ENCODE measurements at regions not wholly inside any gene's neighbourhood (a gene's known extent, or its start where the extent isn't known, plus 50 kb on each side); places are given as distances from the start of the nearest gene placed in this dataset.

- no peak for DNase-seq (ENCODE audit: low read depth in 3 of 3, low spot score in 2 of 3)
Observed at GRCh38 chr15:97141871-97142270, 811.4 kb downstream of the NR2F2 start.

- DNase-seq (ENCODE audit: low read depth in 3 of 3, low spot score in 2 of 3), result no peak
Observed at GRCh38 chr15:97143592-97144376, 813.3 kb downstream of the NR2F2 start.

- no peak for DNase-seq (ENCODE audit: low read depth in 3 of 3, low spot score in 2 of 3)
Observed at GRCh38 chr15:97144377-97144711, 813.8 kb downstream of the NR2F2 start.

GRCh38 chr15:97146929-97147870 lies 813.3 kb upstream of the ARRDC4 start:
- no peak for DNase-seq (ENCODE audit: low read depth in 3 of 3, low spot score in 2 of 3)

GRCh38 chr15:97153356-97153965 lies 807.0 kb upstream of the ARRDC4 start:
- no peak for DNase-seq (ENCODE audit: low read depth in 3 of 3, low spot score in 2 of 3)

GRCh38 chr15:97156739-97157265 lies 803.7 kb upstream of the ARRDC4 start:
- DNase-seq (ENCODE audit: low read depth in 3 of 3, low spot score in 2 of 3), result no peak

GRCh38 chr15:97162805-97163495 lies 797.6 kb upstream of the ARRDC4 start:
- no peak for DNase-seq (ENCODE audit: low read depth in 3 of 3, low spot score in 2 of 3)

GRCh38 chr15:97165205-97165604 lies 795.3 kb upstream of the ARRDC4 start:
- no peak for DNase-seq (ENCODE audit: low read depth in 3 of 3, low spot score in 2 of 3)

GRCh38 chr15:97168704-97169475 lies 791.6 kb upstream of the ARRDC4 start:
- no peak for DNase-seq (ENCODE audit: low read depth in 3 of 3, low spot score in 2 of 3)

- DNase-seq (ENCODE audit: low read depth in 3 of 3, low spot score in 2 of 3), result no peak
Observed at GRCh38 chr15:97171556-97171955, 788.9 kb upstream of the ARRDC4 start.

GRCh38 chr15:97174886-97175540 lies 785.5 kb upstream of the ARRDC4 start:
- no peak for DNase-seq (ENCODE audit: low read depth in 3 of 3, low spot score in 2 of 3)

GRCh38 chr15:97177151-97177577 lies 783.3 kb upstream of the ARRDC4 start:
- peak; percentile 65 to 75 (median 70) for DNase-seq (ENCODE audit: low read depth in 3 of 3, low spot score in 2 of 3)

- DNase-seq (ENCODE audit: low read depth in 3 of 3, low spot score in 2 of 3), result no peak
Observed at GRCh38 chr15:97182581-97182980, 777.9 kb upstream of the ARRDC4 start.

GRCh38 chr15:97189162-97189780 lies 771.2 kb upstream of the ARRDC4 start:
- DNase-seq (ENCODE audit: low read depth in 3 of 3, low spot score in 2 of 3), result no peak

- no peak for DNase-seq (ENCODE audit: low read depth in 3 of 3, low spot score in 2 of 3)
Observed at GRCh38 chr15:97194750-97195149, 765.8 kb upstream of the ARRDC4 start.

GRCh38 chr15:97196048-97197014 lies 764.2 kb upstream of the ARRDC4 start:
- no peak for DNase-seq (ENCODE audit: low read depth in 3 of 3, low spot score in 2 of 3)

- DNase-seq (ENCODE audit: low read depth in 3 of 3, low spot score in 2 of 3), result no peak
Observed at GRCh38 chr15:97199393-97200051, 761.0 kb upstream of the ARRDC4 start.
